Panc1 (cell line): ENCODE measurements at regions not wholly inside any gene's neighbourhood (a gene's known extent, or its start where the extent isn't known, plus 50 kb on each side); places are given as distances from the start of the nearest gene placed in this dataset.

Experiments used
- ATAC-seq: fragments of 200-7000 bp; cut with Tn5 transposase; 2 replicates; pipeline ENCODE4 v1.9.1; 2020; ENCODE audit warnings: mild to moderate bottlenecking, moderate library complexity
- BruUV-seq: library from RNA; stranded (reverse); fragments of 400-500 nt; replicated peaks from 2 replicates; lab custom pipeline; 2021; lab: Mats Ljungman, UMichigan
- CTCF ChIA-PET: fragments of 300-600 bp; sonication (Branson Sonifier 250); formaldehyde crosslinking; loops from one replicate; lab custom pipeline; 2022; ENCODE audit warnings: antibody characterized with exemption; lab: Charles Lee
- POLR2A ChIA-PET: fragments of 300-600 bp; sonication (Branson Sonifier 250); formaldehyde crosslinking; loops from one replicate; lab custom pipeline; 2022; ENCODE audit warnings: antibody characterized with exemption; lab: Charles Lee
- DNase-seq: peaks from one replicate; pipeline ENCODE4 v3.0.0-alpha.2; 2010; ENCODE audit warnings: low read depth, low spot score
- H3K27ac ChIP-seq: 2 replicates; pipeline ENCODE4 v1.5.1; 2011; ENCODE audit warnings: mild to moderate bottlenecking, low read length, inconsistent platforms
- H3K27me3 ChIP-seq: fragments of 200-500 bp; sonication (Bioruptor generic); 2 replicates; pipeline ENCODE4 v1.6.0; 2014; ENCODE audit warnings: low read length, inconsistent platforms; ENCODE audit not compliant: control insufficient read depth, insufficient read depth
- H3K36me3 ChIP-seq: fragments of 200-500 bp; sonication (Bioruptor generic); 2 replicates; pipeline ENCODE4 v1.5.1; 2014; ENCODE audit warnings: inconsistent platforms, mild to moderate bottlenecking, low read length, moderate library complexity; ENCODE audit not compliant: control insufficient read depth, insufficient read depth
- H3K4me1 ChIP-seq: 2 replicates; pipeline ENCODE4 v1.5.1; 2011; ENCODE audit warnings: inconsistent platforms, mild to moderate bottlenecking, low read length, moderate library complexity; ENCODE audit not compliant: control insufficient read depth, insufficient read depth
- H3K4me3 ChIP-seq, 2 experiments: 2 replicates each; pipeline ENCODE4 v1.5.1; 2011 to 2012; ENCODE audit warnings: low read depth in 2 of 2, low read length in 2 of 2, mild to moderate bottlenecking in 2 of 2, inconsistent platforms in 1 of 2, moderate library complexity in 1 of 2
- H3K9me3 ChIP-seq: fragments of 200-500 bp; sonication (Bioruptor generic); 2 replicates; pipeline ENCODE4 v1.5.1; 2014; ENCODE audit warnings: low read depth, mild to moderate bottlenecking, inconsistent platforms, low read length, moderate library complexity; ENCODE audit not compliant: control insufficient read depth, insufficient read depth
- CTCF ChIP-seq: fragments of 450-650 bp; IDR thresholded peaks from 2 replicates; pipeline ENCODE4 v1.5.1; 2017; ENCODE audit warnings: mild to moderate bottlenecking
- POLR2AphosphoS5 ChIP-seq: IDR thresholded peaks from 2 replicates; pipeline ENCODE4 v1.6.1; 2012; ENCODE audit warnings: mild to moderate bottlenecking, low read depth, low read length, moderate library complexity
- REST ChIP-seq, 2 experiments: IDR thresholded peaks; 2 replicates each; pipeline ENCODE4 v1.6.1; 2011 to 2012; ENCODE audit warnings: low read depth in 2 of 2, control low read depth in 1 of 2, low read length in 1 of 2, mild to moderate bottlenecking in 1 of 2, moderate library complexity in 1 of 2; ENCODE audit not compliant: insufficient read depth in 1 of 2
- SIN3A ChIP-seq: IDR thresholded peaks from 2 replicates; pipeline ENCODE4 v1.6.1; 2012; ENCODE audit warnings: low read depth, mild to moderate bottlenecking, low read length, moderate library complexity, borderline replicate concordance; ENCODE audit not compliant: insufficient read depth
- TCF7L2 ChIP-seq: IDR thresholded peaks from 2 replicates; pipeline ENCODE4 v1.6.1; 2011; ENCODE audit warnings: mild to moderate bottlenecking, low read depth, low read length, inconsistent platforms
- in situ Hi-C: cut with HindIII; loops from 2 replicates; pipeline ENCODE4 v1.10.0; 2016; ENCODE audit warnings: low sequenced_read_pairs, low pct_unique_long_range_greater_than_20kb
- intact Hi-C: fragments of 100-400 bp; cut with micrococcal nuclease; formaldehyde crosslinking; loops from one replicate; pipeline ENCODE4 v1.10.0; 2022; ENCODE audit not compliant: unreplicated experiment

DNA sequence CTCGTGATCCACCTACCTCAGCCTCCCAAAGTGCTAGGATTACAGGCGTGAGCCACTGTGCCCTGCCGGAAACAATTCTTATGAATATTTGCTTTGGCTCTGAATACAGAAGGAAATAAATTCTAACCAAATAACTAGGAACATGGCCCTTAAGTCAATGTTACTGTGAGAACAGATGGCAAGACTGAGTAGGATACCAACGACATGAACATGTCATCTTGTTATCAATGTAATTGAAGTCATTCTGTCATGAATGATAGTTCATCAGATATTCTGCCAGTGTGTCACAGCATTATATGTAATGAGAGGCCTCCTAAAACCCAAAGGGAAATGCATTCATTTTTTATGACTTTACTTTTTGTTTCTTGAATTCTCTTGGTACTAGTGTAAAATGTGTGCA, 548.8 kb downstream of the MCTP2 start:
- in situ Hi-C loops, result no loop called here
- ChIA-PET CTCF (no interaction called here), POLR2A (no interaction called here)
- intact Hi-C loops, result no loop called here
- no peak for ATAC-seq
- no peak overlapping the region for H3K4me3 ChIP-seq
- no peaks in the 10 kb centered on the region for H3K27me3 ChIP-seq
- no peak for DNase-seq
- no peaks in the 10 kb centered on the region; the same call in 1 of the 2 replicates for H3K9me3 ChIP-seq
- no peaks in the 10 kb centered on the region for H3K36me3 ChIP-seq
- no TSS peak for BruUV-seq
- TF ChIP-seq POLR2AphosphoS5 (no peak), CTCF (no peak), SIN3A (no peak), TCF7L2 (no peak), REST (IDR thresholded peaks at IDR 0.05; ENCODE audit: insufficient read depth in 1 of 2, low read depth in 2 of 2, low read length in 1 of 2) (no peak)
- H3K27ac ChIP-seq, result no peak overlapping the region
- H3K4me1 ChIP-seq, result no peaks in the 10 kb centered on the region

DNA sequence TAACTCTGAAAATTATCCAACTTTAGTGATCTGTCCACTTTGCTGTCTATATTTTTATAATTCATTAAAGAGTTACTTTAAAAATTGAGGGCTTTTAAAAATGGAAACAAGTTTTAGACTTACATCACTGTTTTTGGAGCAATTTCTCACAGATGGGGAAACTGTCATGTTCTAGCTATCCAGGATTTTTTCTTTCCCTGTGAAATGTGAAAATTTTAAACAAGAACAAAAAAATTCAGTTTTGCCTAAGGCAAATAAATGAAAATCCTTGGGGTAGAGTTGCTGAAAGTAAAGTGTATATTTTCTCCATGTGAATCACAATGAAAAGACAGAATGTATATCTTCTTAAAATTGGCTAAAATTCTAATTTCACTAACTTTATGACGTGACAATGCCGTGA, 553.7 kb downstream of the MCTP2 start:
- ChIA-PET POLR2A (no interaction called here), CTCF (no interaction called here)
- no peaks in the 10 kb centered on the region; the same call in 1 of the 2 replicates for H3K9me3 ChIP-seq
- ATAC-seq (no peak), DNase-seq (no peak)
- H3K36me3 ChIP-seq, result no peaks in the 10 kb centered on the region
- no peaks in the 10 kb centered on the region for H3K4me1 ChIP-seq
- no peak overlapping the region for H3K27ac ChIP-seq
- H3K27me3 ChIP-seq, result no peaks in the 10 kb centered on the region
- TF ChIP-seq TCF7L2 (no peak), REST (IDR thresholded peaks at IDR 0.05; ENCODE audit: insufficient read depth in 1 of 2, low read depth in 2 of 2, low read length in 1 of 2) (no peak), SIN3A (no peak), POLR2AphosphoS5 (no peak), CTCF (no peak)
- intact Hi-C loops, result no loop called here
- in situ Hi-C loops, result no loop called here
- no peak overlapping the region for H3K4me3 ChIP-seq
- BruUV-seq, result no TSS peak
